ENCODE measurements at regions not wholly inside any gene's neighbourhood (a gene's known extent, or its start where the extent isn't known, plus 50 kb on each side); places are given as distances from the start of the nearest gene placed in this dataset.

DNA sequence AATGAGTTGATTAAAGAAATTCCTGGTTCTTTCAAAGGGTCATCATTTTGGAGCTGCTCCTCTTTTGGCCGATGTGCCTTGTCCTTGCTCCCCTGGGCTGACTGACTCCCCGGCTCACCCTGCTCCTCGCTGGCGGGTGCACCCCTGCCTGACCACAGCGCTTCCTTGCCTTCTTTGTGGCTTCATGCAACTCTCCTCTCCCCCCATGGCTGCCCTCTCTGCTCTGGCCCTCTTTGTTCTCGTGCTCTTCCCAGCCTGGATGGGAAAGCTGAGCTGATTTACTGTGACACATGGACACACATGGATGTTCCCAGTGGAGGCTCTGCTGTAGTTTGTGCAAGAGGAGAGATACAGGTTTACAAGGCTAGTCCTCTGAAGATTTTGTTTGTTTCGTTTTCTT is 234.6 kb downstream of the HAUS1 start:
- Histone ChIP-seq H3K36me3 (ENCODE audit: low read depth) (peaks cover 44% of the 10 kb centered on the region), H3K27me3 (ENCODE audit: insufficient read depth, low read depth) (no peaks in the 10 kb centered on the region), H3K4me2 (no peak overlapping the region), H3K9me2 (ENCODE audit: insufficient read depth) (no peaks in the 10 kb centered on the region), H2AFZ (no peak overlapping the region), H3K4me1 (replicated peaks; ENCODE audit: insufficient read depth) (peaks cover 13% of the 10 kb centered on the region), H3K4me3 (no peak overlapping the region), H3K27ac (no peak overlapping the region), H3F3A (ENCODE audit: insufficient read depth, low read depth) (0 out of 2 replicates have a peak, but pooled peaks cover 4% of the 10 kb centered on the region), H3K9me3 (ENCODE audit: insufficient read depth, low read depth) (no peaks in the 10 kb centered on the region), H3K79me2 (ENCODE audit: low read depth) (peaks cover 96% of the 10 kb centered on the region), H4K20me1 (ENCODE audit: insufficient read depth) (peaks cover 48% of the 10 kb centered on the region)
- TF ChIP-seq, protein P1, sequence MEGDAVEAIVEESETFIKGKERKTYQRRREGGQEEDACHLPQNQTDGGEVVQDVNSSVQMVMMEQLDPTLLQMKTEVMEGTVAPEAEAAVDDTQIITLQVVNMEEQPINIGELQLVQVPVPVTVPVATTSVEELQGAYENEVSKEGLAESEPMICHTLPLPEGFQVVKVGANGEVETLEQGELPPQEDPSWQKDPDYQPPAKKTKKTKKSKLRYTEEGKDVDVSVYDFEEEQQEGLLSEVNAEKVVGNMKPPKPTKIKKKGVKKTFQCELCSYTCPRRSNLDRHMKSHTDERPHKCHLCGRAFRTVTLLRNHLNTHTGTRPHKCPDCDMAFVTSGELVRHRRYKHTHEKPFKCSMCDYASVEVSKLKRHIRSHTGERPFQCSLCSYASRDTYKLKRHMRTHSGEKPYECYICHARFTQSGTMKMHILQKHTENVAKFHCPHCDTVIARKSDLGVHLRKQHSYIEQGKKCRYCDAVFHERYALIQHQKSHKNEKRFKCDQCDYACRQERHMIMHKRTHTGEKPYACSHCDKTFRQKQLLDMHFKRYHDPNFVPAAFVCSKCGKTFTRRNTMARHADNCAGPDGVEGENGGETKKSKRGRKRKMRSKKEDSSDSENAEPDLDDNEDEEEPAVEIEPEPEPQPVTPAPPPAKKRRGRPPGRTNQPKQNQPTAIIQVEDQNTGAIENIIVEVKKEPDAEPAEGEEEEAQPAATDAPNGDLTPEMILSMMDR (conservative IDR thresholded peaks at IDR 0.05), result no peak
- no peak for TF ChIP-seq EZH2 (IDR thresholded peaks at IDR 0.05; ENCODE audit: low read depth)
- ChIA-PET POLR2A (ENCODE audit: unreplicated experiment) (no interaction called here), CTCF (no interaction called here)
- intact Hi-C loops (cut with micrococcal nuclease; ENCODE audit: unreplicated experiment), result no loop called here
- BruUV-seq (replicated peaks), result no TSS peak
- DNase-seq, result no peak

DNA sequence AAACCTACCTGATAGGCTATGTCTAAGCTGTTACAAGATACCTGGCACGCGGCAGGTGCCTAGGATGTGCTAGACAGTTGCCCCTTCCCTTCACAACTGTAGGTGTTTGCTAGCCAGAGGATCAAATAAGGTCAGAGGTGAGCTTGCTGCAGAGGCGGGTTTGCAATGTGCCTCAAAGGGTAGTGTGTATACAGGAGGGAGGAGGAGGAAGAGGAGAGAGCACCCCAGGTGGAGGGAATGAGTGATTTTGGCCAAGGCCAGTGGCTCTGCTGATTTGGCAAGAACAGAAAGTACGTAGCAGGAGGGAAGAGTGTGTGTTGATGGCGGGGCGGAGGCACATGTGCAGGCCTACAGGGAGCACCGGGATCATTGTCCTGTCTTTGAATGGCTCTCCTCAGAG is 236.5 kb downstream of the HAUS1 start:
- peaks cover 44% of the 10 kb centered on the region for H3K36me3 ChIP-seq (ENCODE audit: low read depth)
- no peak overlapping the region for H2AFZ ChIP-seq
- H3K27ac ChIP-seq, result no peak overlapping the region
- no peaks in the 10 kb centered on the region for H3K9me2 ChIP-seq (ENCODE audit: insufficient read depth)
- ChIA-PET CTCF (interaction anchor here (0.6 kb wide), 1 partner anchor 47 kb away, joined by 5 read pairs; no protein-coding TSS in a partner anchor), POLR2A (ENCODE audit: unreplicated experiment) (no interaction called here)
- H3K4me2 ChIP-seq, result no peak overlapping the region
- peaks cover 99% of the 10 kb centered on the region for H3K79me2 ChIP-seq (ENCODE audit: low read depth)
- no peak overlapping the region for H3K4me3 ChIP-seq
- no peak for DNase-seq
- H3K27me3 ChIP-seq (ENCODE audit: insufficient read depth, low read depth), result no peaks in the 10 kb centered on the region
- 0 out of 2 replicates have a peak, but pooled peaks cover 3% of the 10 kb centered on the region for H3F3A ChIP-seq (ENCODE audit: insufficient read depth, low read depth)
- H3K4me1 ChIP-seq (replicated peaks; ENCODE audit: insufficient read depth), result peaks cover 13% of the 10 kb centered on the region
- no TSS peak for BruUV-seq (replicated peaks)
- H4K20me1 ChIP-seq (ENCODE audit: insufficient read depth), result peaks cover 68% of the 10 kb centered on the region
- intact Hi-C loops (cut with micrococcal nuclease; ENCODE audit: unreplicated experiment), result no loop called here
- H3K9me3 ChIP-seq (ENCODE audit: insufficient read depth, low read depth), result no peaks in the 10 kb centered on the region
- TF ChIP-seq, protein P1 (conservative IDR thresholded peaks at IDR 0.05), result no peak
- no peak for TF ChIP-seq EZH2 (IDR thresholded peaks at IDR 0.05; ENCODE audit: low read depth)

DNA sequence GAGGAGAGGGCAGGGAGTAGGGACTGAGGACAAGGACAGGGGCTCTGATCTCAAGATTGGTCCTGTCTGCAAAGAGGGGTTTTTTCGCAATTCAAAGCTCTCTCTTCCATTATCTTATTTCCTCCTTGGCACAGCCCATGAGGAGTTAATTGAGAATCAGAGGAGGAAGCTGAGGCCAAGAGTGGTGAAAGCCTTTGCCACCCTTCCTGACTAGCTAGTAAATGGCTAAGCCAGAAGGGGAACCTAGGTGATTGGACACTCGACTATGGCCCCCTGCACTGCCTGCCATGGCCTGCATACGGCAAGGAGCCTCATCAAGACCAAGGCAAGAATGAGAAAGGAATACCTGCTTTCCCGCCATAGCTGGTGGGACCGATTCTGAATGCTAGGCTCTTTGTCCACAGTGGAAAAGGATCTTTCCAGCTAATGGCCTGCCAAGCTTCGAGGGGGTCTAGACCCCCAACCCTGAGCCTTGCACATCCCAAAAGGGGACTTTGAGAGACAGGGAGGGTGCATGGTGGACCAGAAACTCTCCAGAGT is 237.9 kb downstream of the HAUS1 start:
- DNase-seq, result no peak
- peaks cover 99% of the 10 kb centered on the region for H3K79me2 ChIP-seq (ENCODE audit: low read depth)
- ChIA-PET CTCF (no interaction called here), POLR2A (ENCODE audit: unreplicated experiment) (no interaction called here)
- peaks cover 81% of the 10 kb centered on the region for H4K20me1 ChIP-seq (ENCODE audit: insufficient read depth)
- H2AFZ ChIP-seq, result no peak overlapping the region
- peaks cover 35% of the 10 kb centered on the region for H3K36me3 ChIP-seq (ENCODE audit: low read depth)
- H3K9me3 ChIP-seq (ENCODE audit: insufficient read depth, low read depth), result no peaks in the 10 kb centered on the region
- H3K4me1 ChIP-seq (replicated peaks; ENCODE audit: insufficient read depth), result no peaks in the 10 kb centered on the region
- TF ChIP-seq EZH2 (IDR thresholded peaks at IDR 0.05; ENCODE audit: low read depth), result no peak
- TF ChIP-seq, protein P1 (conservative IDR thresholded peaks at IDR 0.05), result no peak
- no peak overlapping the region for H3K4me3 ChIP-seq
- BruUV-seq (replicated peaks), result no TSS peak
- no peak overlapping the region for H3K27ac ChIP-seq
- intact Hi-C loops (cut with micrococcal nuclease; ENCODE audit: unreplicated experiment), result no loop called here
- H3K4me2 ChIP-seq, result no peak overlapping the region
- no peaks in the 10 kb centered on the region for H3K27me3 ChIP-seq (ENCODE audit: insufficient read depth, low read depth)
- H3K9me2 ChIP-seq (ENCODE audit: insufficient read depth), result no peaks in the 10 kb centered on the region
- H3F3A ChIP-seq (ENCODE audit: insufficient read depth, low read depth), result no peaks in the 10 kb centered on the region
